HG03354 (cell line): ENCODE measurements at regions not wholly inside any gene's neighbourhood (a gene's known extent, or its start where the extent isn't known, plus 50 kb on each side); places are given as distances from the start of the nearest gene placed in this dataset.

ENCODE experiments used
- ATAC-seq: cut with Tn5 transposase; IDR thresholded peaks from one replicate; pipeline ENCODE4 v1.9.1; 2021; ENCODE audit warnings: mild to moderate bottlenecking; ENCODE audit not compliant: unreplicated experiment, poor library complexity, severe bottlenecking

GRCh38 chr3:72597043-72597442, 251.2 kb downstream of the SHQ1 start:
- ATAC-seq, result no peak

GRCh38 chr3:72595927-72596610, 252.2 kb downstream of the SHQ1 start:
- no peak for ATAC-seq

GRCh38 chr3:72595376-72595775, 252.9 kb downstream of the SHQ1 start:
- ATAC-seq, result no peak

GRCh38 chr3:72594615-72595215, 253.5 kb downstream of the SHQ1 start:
- ATAC-seq, result no peak

GRCh38 chr3:72593881-72594397, 254.3 kb downstream of the SHQ1 start:
- no peak for ATAC-seq

GRCh38 chr3:72591522-72592421, 256.5 kb downstream of the SHQ1 start:
- ATAC-seq, result no peak

- ATAC-seq, result no peak
Observed at GRCh38 chr3:72590732-72591221, 257.5 kb downstream of the SHQ1 start.

- no peak for ATAC-seq
Observed at GRCh38 chr3:72587282-72587681, 261.0 kb downstream of the SHQ1 start.

- ATAC-seq, result no peak
Observed at GRCh38 chr3:72586694-72587093, 261.6 kb downstream of the SHQ1 start.

GRCh38 chr3:72585966-72586365, 262.3 kb downstream of the SHQ1 start:
- ATAC-seq, result no peak

- no peak for ATAC-seq
Observed at GRCh38 chr3:72584262-72584661, 264.0 kb downstream of the SHQ1 start.

GRCh38 chr3:72582963-72583362, 265.3 kb downstream of the SHQ1 start:
- ATAC-seq, result no peak

- ATAC-seq, result peak; percentile 99
Observed at GRCh38 chr3:72582211-72582878, 265.9 kb downstream of the SHQ1 start.

GRCh38 chr3:72580900-72581299, 267.3 kb downstream of the SHQ1 start:
- ATAC-seq, result no peak

- no peak for ATAC-seq
Observed at GRCh38 chr3:72580246-72580756, 267.9 kb downstream of the SHQ1 start.

GRCh38 chr3:72579581-72580245, 268.5 kb downstream of the SHQ1 start:
- no peak for ATAC-seq

GRCh38 chr3:72579191-72579580, 269.1 kb downstream of the SHQ1 start:
- ATAC-seq, result no peak

- ATAC-seq, result no peak
Observed at GRCh38 chr3:72577190-72577589, 271.1 kb downstream of the SHQ1 start.

- ATAC-seq, result no peak
Observed at GRCh38 chr3:72576563-72576962, 271.7 kb downstream of the SHQ1 start.
